B cell (primary cell): ENCODE measurements at regions not wholly inside any gene's neighbourhood (a gene's known extent, or its start where the extent isn't known, plus 50 kb on each side); places are given as distances from the start of the nearest gene placed in this dataset.

Experiments used
- ATAC-seq: fragments of 200-7000 bp; cut with Tn5 transposase; one replicate; pipeline ENCODE4 v1.10.0; 2021; ENCODE audit warnings: low read depth, mild to moderate bottlenecking, moderate number of reproducible peaks, moderate library complexity
- CTCF ChIA-PET: fragments of 350-600 bp; sonication (Branson Sonifier 250); formaldehyde crosslinking; loops from one replicate; lab custom pipeline; 2021; ENCODE audit warnings: antibody characterized with exemption, inconsistent platforms; lab: Charles Lee
- POLR2A ChIA-PET: fragments of 350-600 bp; sonication (Branson Sonifier 250); formaldehyde crosslinking; loops from one replicate; lab custom pipeline; 2021; ENCODE audit warnings: antibody characterized with exemption; lab: Charles Lee
- DNase-seq: peaks from one replicate; pipeline ENCODE4 v3.0.0; 2013
- H2AFZ ChIP-seq: 2 replicates; pipeline ENCODE4 v1.6.1; 2012; ENCODE audit warnings: mild to moderate bottlenecking, low read depth, low read length; ENCODE audit not compliant: insufficient read depth, poor library complexity, severe bottlenecking
- H3K27ac ChIP-seq, 2 donors: 1 replicate in 1 of 2; 2 replicates in 1 of 2; pipeline ENCODE4 v1.5.1; 2012 to 2013; ENCODE audit warnings: low read length in 2 of 2, mild to moderate bottlenecking in 2 of 2, moderate library complexity in 1 of 2
- H3K27me3 ChIP-seq, 4 experiments: fragments of 200-600 bp in 1 of 4; sonication (generic) in 1 of 4; replicated peaks in 1 of 4; 1 replicate in 2 of 4; 2 replicates in 2 of 4; pipeline versions ENCODE4 v1.6.1 to v1.7.0; 2013 to 2016; ENCODE audit warnings: low read length in 3 of 4, mild to moderate bottlenecking in 2 of 4, mixed read lengths in 1 of 4, moderate library complexity in 1 of 4; ENCODE audit not compliant: insufficient read depth in 4 of 4, control insufficient read depth in 3 of 4; ENCODE audit errors: control extremely low read depth in 1 of 4
- H3K36me3 ChIP-seq, 2 experiments: replicated peaks in 1 of 2; 1 replicate in 1 of 2; 2 replicates in 1 of 2; pipeline versions ENCODE4 v1.6.1 to v1.7.1; 2013; ENCODE audit warnings: low read length in 1 of 2; ENCODE audit not compliant: insufficient read depth in 2 of 2, control insufficient read depth in 1 of 2; ENCODE audit errors: control extremely low read depth in 1 of 2, extremely low read depth in 1 of 2
- H3K4me1 ChIP-seq, 2 donors: fragments of 200-600 bp in 1 of 2; sonication (generic) in 1 of 2; 1 replicate in 1 of 2; 2 replicates in 1 of 2; pipeline versions ENCODE4 v1.5.1 to v1.6.1; 2013 to 2017; ENCODE audit warnings: low read length in 2 of 2; ENCODE audit not compliant: control insufficient read depth in 2 of 2, insufficient read depth in 2 of 2
- H3K4me2 ChIP-seq: replicated peaks from 2 replicates; pipeline ENCODE3; 2012; ENCODE audit warnings: mild to moderate bottlenecking, low read depth, low read length; ENCODE audit not compliant: poor library complexity, severe bottlenecking
- H3K4me3 ChIP-seq, 5 experiments: fragments of 200-600 bp in 1 of 5; sonication (generic) in 1 of 5; 1 replicate in 3 of 5; 2 replicates in 2 of 5; pipeline versions ENCODE4 v1.5.1 to v1.7.0; 2011 to 2016; ENCODE audit warnings: low read length in 4 of 5, mild to moderate bottlenecking in 4 of 5, low read depth in 2 of 5, control low read depth in 1 of 5, moderate library complexity in 1 of 5; ENCODE audit not compliant: insufficient read depth in 1 of 5; ENCODE audit errors: control extremely low read depth in 1 of 5, extremely low read depth in 1 of 5
- H3K79me2 ChIP-seq: fragments of 200-600 bp; sonication (generic); one replicate; pipeline ENCODE4 v1.6.0; 2016; ENCODE audit warnings: low read length; ENCODE audit not compliant: control insufficient read depth, insufficient read depth
- H3K9ac ChIP-seq: fragments of 200-600 bp; sonication (generic); 2 replicates; pipeline ENCODE4 v1.6.1; 2017; ENCODE audit warnings: mild to moderate bottlenecking, low read length, moderate library complexity
- H3K9me3 ChIP-seq, 3 donors: one replicate each; pipeline versions ENCODE4 v1.6.1 to v1.7.1; 2013; ENCODE audit warnings: low read length in 2 of 3; ENCODE audit not compliant: control insufficient read depth in 2 of 3, insufficient read depth in 1 of 3; ENCODE audit errors: control extremely low read depth in 1 of 3
- H4K20me1 ChIP-seq: 2 replicates; pipeline ENCODE4 v1.6.0; 2012; ENCODE audit warnings: mild to moderate bottlenecking, low read length; ENCODE audit not compliant: insufficient read depth, control insufficient read depth, poor library complexity, severe bottlenecking
- H3K27ac Mint-ChIP-seq: one replicate; pipeline ENCODE4 v1.8.0; 2021; ENCODE audit warnings: mixed read lengths
- H3K27me3 Mint-ChIP-seq: one replicate; pipeline ENCODE4 v1.8.0; 2021; ENCODE audit warnings: mixed read lengths
- H3K4me1 Mint-ChIP-seq: one replicate; pipeline ENCODE4 v1.8.0; 2021; ENCODE audit warnings: mixed read lengths
- H3K4me3 Mint-ChIP-seq: one replicate; pipeline ENCODE4 v1.8.0; 2021; ENCODE audit warnings: mixed read lengths
- H3K9me3 Mint-ChIP-seq: one replicate; pipeline ENCODE4 v1.8.0; 2022; ENCODE audit warnings: mixed read lengths; ENCODE audit not compliant: insufficient read depth
- CTCF ChIP-seq: fragments of 200-600 bp; IDR thresholded peaks from one replicate; pipeline ENCODE4 v1.8.0; 2022; ENCODE audit warnings: antibody characterized with exemption, mild to moderate bottlenecking
- EZH2 ChIP-seq: IDR thresholded peaks from 2 replicates; pipeline ENCODE4 v1.6.1; 2012; ENCODE audit warnings: borderline replicate concordance, low read depth, mild to moderate bottlenecking, moderate library complexity, low read length; ENCODE audit not compliant: insufficient read depth, poor library complexity, severe bottlenecking
- WGBS: methylation state at CpG from one replicate; pipeline ENCODE4 v1.1.5; 2013; ENCODE audit warnings: missing lambda C conversion rate; ENCODE audit not compliant: insufficient coverage; 5-methylcytosine and 5-hydroxymethylcytosine counted together
- intact Hi-C: fragments of 100-400 bp; cut with micrococcal nuclease; formaldehyde crosslinking; loops from one replicate; pipeline ENCODE4 v1.10.0; 2022

- H4K20me1 ChIP-seq: no peaks in the 10 kb centered on the region
- Mint-ChIP-seq H3K27me3 (no peaks in the 10 kb centered on the region), H3K4me3 (no peak overlapping the region), H3K27ac (no peak overlapping the region), H3K9me3 (no peaks in the 10 kb centered on the region), H3K4me1 (no peaks in the 10 kb centered on the region)
- DNase-seq: no peak
- no peak overlapping the region for H3K4me2 ChIP-seq
- no peak overlapping the region for H3K27ac ChIP-seq
- H3K9me3 ChIP-seq: no peaks in the 10 kb centered on the region
- no peaks in the 10 kb centered on the region for H3K4me1 ChIP-seq
- H2AFZ ChIP-seq: no peak overlapping the region
- H3K4me3 ChIP-seq: no peak overlapping the region
- ATAC-seq: no peak
- TF ChIP-seq CTCF (no peak), EZH2 (no peak)
- H3K9ac ChIP-seq: no peak overlapping the region
- 81% methylated on average over 9 of the region's 9 CpGs for WGBS
- intact Hi-C loops: no loop called here
- no peaks in the 10 kb centered on the region for H3K36me3 ChIP-seq
- CTCF ChIA-PET: no interaction called here
- H3K79me2 ChIP-seq: no peaks in the 10 kb centered on the region
- H3K27me3 ChIP-seq: no peaks in the 10 kb centered on the region
- POLR2A ChIA-PET: no interaction called here
These were observed 1430.4 kb upstream of the B3GALT2 start for GRCh38 chr1:194616835-194617234.

GRCh38 chr1:194602184-194602583 is 1415.8 kb upstream of the B3GALT2 start:
- WGBS: no CpG with 5 or more reads among the region's 1 CpG
- Mint-ChIP-seq H3K4me3 (no peak overlapping the region), H3K4me1 (no peaks in the 10 kb centered on the region), H3K27ac (no peak overlapping the region), H3K9me3 (no peaks in the 10 kb centered on the region), H3K27me3 (no peaks in the 10 kb centered on the region)
- Histone ChIP-seq H3K9me3 (no peaks in the 10 kb centered on the region), H3K4me1 (no peaks in the 10 kb centered on the region), H3K4me3 (no peak overlapping the region), H3K4me2 (no peak overlapping the region), H4K20me1 (no peaks in the 10 kb centered on the region), H3K27me3 (no peaks in the 10 kb centered on the region), H2AFZ (no peak overlapping the region), H3K36me3 (no peaks in the 10 kb centered on the region), H3K79me2 (no peaks in the 10 kb centered on the region), H3K9ac (no peak overlapping the region), H3K27ac (no peak overlapping the region)
- CTCF ChIA-PET: no interaction called here
- POLR2A ChIA-PET: no interaction called here
- ATAC-seq (no peak), DNase-seq (no peak)
- intact Hi-C loops: no loop called here
- TF ChIP-seq EZH2 (no peak), CTCF (no peak)
